ENCODE measurements at regions not wholly inside any gene's neighbourhood (a gene's known extent, or its start where the extent isn't known, plus 50 kb on each side); places are given as distances from the start of the nearest gene placed in this dataset.

DNA sequence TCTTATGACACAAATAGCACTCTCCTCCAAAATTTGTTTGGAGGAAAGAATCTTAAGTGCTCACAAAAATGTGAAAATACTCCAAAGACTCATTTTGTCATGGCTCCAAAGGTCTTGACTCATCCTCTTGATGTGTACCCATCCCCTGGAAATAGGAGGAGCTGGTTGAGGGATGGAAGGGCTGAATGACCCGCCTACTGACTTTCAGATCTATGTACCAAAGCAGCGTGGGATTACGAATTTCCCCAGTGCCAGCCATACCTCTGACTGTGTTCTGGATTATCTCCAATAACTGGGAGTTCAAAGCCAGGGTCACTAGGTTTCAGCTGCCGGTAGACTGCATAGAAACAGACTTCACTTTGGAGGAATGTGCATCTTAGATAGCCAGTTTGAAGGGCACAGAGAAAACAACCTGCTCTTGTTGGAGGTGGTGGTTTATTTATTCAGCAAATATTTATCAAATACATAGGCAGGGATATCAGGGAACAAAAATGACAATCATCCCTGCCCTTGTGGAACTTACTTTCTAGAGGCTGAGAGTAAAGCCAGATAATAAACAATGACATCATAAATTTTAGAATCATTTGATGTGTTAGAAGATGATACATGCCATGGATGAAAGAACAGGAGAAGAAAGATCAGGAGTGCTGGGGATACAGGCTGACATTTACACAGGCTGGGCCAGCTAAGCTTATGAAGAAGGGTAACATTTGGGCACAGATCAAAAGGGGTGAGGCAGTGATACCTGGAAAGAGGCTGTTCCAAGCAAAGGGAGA lies 246.6 kb downstream of the TBXT start:
- no peak overlapping the region for H3K27ac Mint-ChIP-seq
- H3K36me3 Mint-ChIP-seq (ENCODE audit: low read depth): no peaks in the 10 kb centered on the region
- H3K4me3 Mint-ChIP-seq: no peak overlapping the region
- peaks cover 12% of the 10 kb centered on the region for H3K27me3 Mint-ChIP-seq
- H3K4me1 Mint-ChIP-seq (ENCODE audit: low read depth): no peaks in the 10 kb centered on the region
- no peaks in the 10 kb centered on the region for H3K9me3 Mint-ChIP-seq

DNA sequence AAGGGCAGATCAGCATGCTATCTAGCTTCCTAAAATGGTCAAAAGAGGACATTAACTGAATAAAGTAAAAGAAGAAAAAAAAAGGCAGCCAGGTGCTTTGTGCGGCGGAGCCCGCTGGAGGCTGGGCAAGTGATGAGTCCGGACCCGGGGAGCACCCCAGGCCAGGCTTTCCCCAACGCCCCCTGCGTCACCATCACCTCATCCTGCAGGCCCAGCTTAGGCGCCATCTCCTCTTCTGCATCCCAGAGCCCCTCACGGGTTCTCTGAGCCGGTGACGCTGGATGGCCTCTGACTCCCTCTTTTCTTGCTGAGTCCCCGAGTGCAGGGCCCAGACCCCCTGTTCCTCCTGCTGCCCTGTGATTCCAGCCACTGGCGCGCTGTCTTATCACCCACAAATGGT lies 250.1 kb downstream of the TBXT start:
- peaks cover 12% of the 10 kb centered on the region for H3K27me3 Mint-ChIP-seq
- H3K36me3 Mint-ChIP-seq (ENCODE audit: low read depth): no peaks in the 10 kb centered on the region

GRCh38 chr6:165915022-165915770 lies 252.2 kb upstream of the PDE10A start:
- H3K27me3 Mint-ChIP-seq: peaks cover 1% of the 10 kb centered on the region
- no peak overlapping the region for H3K27ac Mint-ChIP-seq
- no peaks in the 10 kb centered on the region for H3K36me3 Mint-ChIP-seq (ENCODE audit: low read depth)
- no peaks in the 10 kb centered on the region for H3K4me1 Mint-ChIP-seq (ENCODE audit: low read depth)
- no peak overlapping the region for H3K4me3 Mint-ChIP-seq
- no peaks in the 10 kb centered on the region for H3K9me3 Mint-ChIP-seq

More for the DNA sequence above, 250.1 kb downstream of the TBXT start:
- H3K4me1 Mint-ChIP-seq (ENCODE audit: low read depth): no peaks in the 10 kb centered on the region
- H3K27ac Mint-ChIP-seq: no peak overlapping the region
- H3K9me3 Mint-ChIP-seq: no peaks in the 10 kb centered on the region
- no peak overlapping the region for H3K4me3 Mint-ChIP-seq

GRCh38 chr6:165913676-165914570 lies 250.9 kb upstream of the PDE10A start:
- Mint-ChIP-seq H3K27me3 (peaks cover 5% of the 10 kb centered on the region), H3K4me3 (no peak overlapping the region), H3K4me1 (ENCODE audit: low read depth) (no peaks in the 10 kb centered on the region), H3K36me3 (ENCODE audit: low read depth) (no peaks in the 10 kb centered on the region), H3K9me3 (no peaks in the 10 kb centered on the region), H3K27ac (no peak overlapping the region)

DNA sequence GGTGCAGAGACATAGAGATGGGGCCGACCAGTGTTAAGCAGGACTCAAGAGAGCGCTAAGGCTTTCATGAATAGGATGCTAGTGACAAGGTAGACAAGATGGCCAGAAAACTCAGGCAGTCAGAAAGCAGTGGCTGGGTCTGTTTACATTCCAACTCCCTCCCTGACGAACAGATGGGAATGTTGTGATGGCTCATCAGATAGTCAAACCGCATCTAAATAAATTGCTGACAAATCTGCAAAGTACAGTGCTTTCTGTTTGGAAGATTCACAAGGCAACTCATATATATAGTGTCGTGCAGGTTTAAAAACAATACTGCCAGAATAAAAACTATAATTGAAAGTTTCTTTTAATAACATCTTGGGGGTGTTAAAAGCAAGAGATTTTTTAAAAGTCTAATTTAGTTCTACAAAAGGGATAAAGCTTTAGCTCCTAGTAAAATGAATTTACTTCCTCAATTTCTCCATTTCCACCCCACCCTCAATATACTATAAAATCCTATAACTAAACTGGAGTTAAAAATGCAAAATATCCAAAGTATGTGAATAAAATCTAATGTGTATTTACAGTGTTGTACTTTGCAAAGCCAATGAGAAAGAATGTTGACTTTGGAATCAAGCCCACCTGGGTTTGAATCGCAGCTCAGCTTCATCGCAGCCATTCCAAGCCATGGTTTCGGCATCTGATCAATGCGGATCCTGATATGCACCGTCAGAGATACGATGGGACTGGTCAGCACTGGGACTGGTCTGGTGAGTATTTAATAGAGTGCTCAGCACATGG lies 247.3 kb upstream of the PDE10A start:
- H3K27me3 Mint-ChIP-seq: peaks cover 21% of the 10 kb centered on the region
- no peaks in the 10 kb centered on the region for H3K4me1 Mint-ChIP-seq (ENCODE audit: low read depth)
- H3K9me3 Mint-ChIP-seq: no peaks in the 10 kb centered on the region
- H3K36me3 Mint-ChIP-seq (ENCODE audit: low read depth): no peaks in the 10 kb centered on the region
- H3K27ac Mint-ChIP-seq: no peak overlapping the region
- H3K4me3 Mint-ChIP-seq: no peak overlapping the region

DNA sequence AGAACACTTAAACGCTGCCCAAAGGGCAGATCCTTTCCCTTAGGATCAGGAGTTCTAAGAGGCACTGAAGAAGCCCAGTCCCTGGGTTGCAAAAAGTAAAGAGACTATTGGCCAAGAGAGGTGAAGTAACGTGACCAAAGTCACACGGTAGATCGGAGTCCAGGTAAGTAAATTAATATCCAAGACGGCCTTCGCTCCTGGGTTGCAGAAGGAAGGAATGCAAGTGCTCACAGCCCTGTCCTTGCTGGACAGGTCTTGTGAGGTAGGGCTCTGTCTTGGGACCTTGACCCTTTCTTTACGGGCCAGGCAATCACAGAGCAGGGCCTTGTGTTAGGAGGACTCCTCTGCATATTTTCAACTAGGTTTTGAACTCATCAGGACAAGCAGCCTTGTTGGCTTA lies 243.7 kb upstream of the PDE10A start:
- Mint-ChIP-seq H3K36me3 (ENCODE audit: low read depth) (no peaks in the 10 kb centered on the region), H3K4me3 (no peak overlapping the region), H3K4me1 (ENCODE audit: low read depth) (no peaks in the 10 kb centered on the region), H3K9me3 (no peaks in the 10 kb centered on the region), H3K27me3 (peaks cover 33% of the 10 kb centered on the region), H3K27ac (no peak overlapping the region)

GRCh38 chr6:165905744-165906143 lies 242.7 kb upstream of the PDE10A start:
- Mint-ChIP-seq H3K27ac (no peak overlapping the region), H3K4me3 (no peak overlapping the region), H3K4me1 (ENCODE audit: low read depth) (no peaks in the 10 kb centered on the region), H3K36me3 (ENCODE audit: low read depth) (no peaks in the 10 kb centered on the region), H3K9me3 (no peaks in the 10 kb centered on the region), H3K27me3 (peaks cover 33% of the 10 kb centered on the region)

- H3K27ac Mint-ChIP-seq: no peak overlapping the region
Observed at GRCh38 chr6:165900970-165901369, 237.9 kb upstream of the PDE10A start.

GRCh38 chr6:165899611-165900010 lies 236.6 kb upstream of the PDE10A start:
- Mint-ChIP-seq H3K27me3 (peaks cover 12% of the 10 kb centered on the region), H3K36me3 (ENCODE audit: low read depth) (no peaks in the 10 kb centered on the region), H3K9me3 (no peaks in the 10 kb centered on the region), H3K27ac (no peak overlapping the region), H3K4me1 (ENCODE audit: low read depth) (no peaks in the 10 kb centered on the region), H3K4me3 (no peak overlapping the region)

More at GRCh38 chr6:165900970-165901369, 237.9 kb upstream of the PDE10A start:
- Mint-ChIP-seq H3K36me3 (ENCODE audit: low read depth) (no peaks in the 10 kb centered on the region), H3K9me3 (no peaks in the 10 kb centered on the region), H3K4me1 (ENCODE audit: low read depth) (no peaks in the 10 kb centered on the region), H3K27me3 (peaks cover 12% of the 10 kb centered on the region), H3K4me3 (no peak overlapping the region)

DNA sequence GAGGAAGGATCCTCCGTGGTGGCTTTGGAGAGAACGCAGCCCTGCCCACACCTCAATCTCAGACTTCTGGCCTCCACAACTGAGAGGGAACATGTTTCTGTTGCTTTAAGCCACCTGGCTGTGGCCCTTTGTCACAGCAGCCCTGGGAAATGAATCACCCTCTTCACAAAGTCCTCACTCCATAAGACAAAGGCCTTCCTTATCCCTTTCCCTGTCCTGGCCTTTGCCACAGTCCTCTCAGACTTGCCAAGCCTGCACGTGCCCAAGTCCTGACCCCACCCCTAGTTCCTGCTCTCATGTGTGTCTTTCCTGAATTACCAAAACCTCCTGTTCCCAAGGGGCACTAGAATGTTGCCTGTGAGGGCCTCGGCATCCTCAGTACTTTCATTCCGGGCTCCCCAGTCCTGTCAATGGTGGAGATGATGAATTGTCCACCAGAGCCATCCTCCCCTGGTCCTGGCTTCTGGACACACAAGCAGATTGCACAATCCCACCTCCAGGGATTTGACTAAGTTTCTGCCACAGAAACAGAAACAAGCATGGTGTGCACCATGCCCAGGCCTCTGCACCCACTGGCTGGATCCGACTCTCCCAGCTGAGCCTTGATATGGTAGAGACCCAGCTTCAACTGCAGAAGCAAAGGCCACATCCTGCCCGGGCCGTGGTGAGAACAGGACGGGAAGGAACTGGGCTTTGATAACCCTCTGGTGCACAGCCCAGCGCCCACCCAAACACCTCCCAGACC lies 232.6 kb upstream of the PDE10A start:
- Mint-ChIP-seq H3K27ac (no peak overlapping the region), H3K27me3 (peaks cover 5% of the 10 kb centered on the region), H3K36me3 (ENCODE audit: low read depth) (no peaks in the 10 kb centered on the region), H3K4me3 (no peak overlapping the region), H3K9me3 (no peaks in the 10 kb centered on the region), H3K4me1 (ENCODE audit: low read depth) (no peaks in the 10 kb centered on the region)

- Mint-ChIP-seq H3K4me3 (no peak overlapping the region), H3K9me3 (no peaks in the 10 kb centered on the region), H3K36me3 (ENCODE audit: low read depth) (no peaks in the 10 kb centered on the region), H3K4me1 (ENCODE audit: low read depth) (no peaks in the 10 kb centered on the region), H3K27me3 (peaks cover 10% of the 10 kb centered on the region), H3K27ac (no peak overlapping the region)
Observed at GRCh38 chr6:165894171-165894825, 231.3 kb upstream of the PDE10A start.

GRCh38 chr6:165893431-165893830 lies 230.4 kb upstream of the PDE10A start:
- no peaks in the 10 kb centered on the region for H3K4me1 Mint-ChIP-seq (ENCODE audit: low read depth)
- no peak overlapping the region for H3K4me3 Mint-ChIP-seq
- no peak overlapping the region for H3K27ac Mint-ChIP-seq
- H3K27me3 Mint-ChIP-seq: peaks cover 10% of the 10 kb centered on the region
- H3K9me3 Mint-ChIP-seq: no peaks in the 10 kb centered on the region
- no peaks in the 10 kb centered on the region for H3K36me3 Mint-ChIP-seq (ENCODE audit: low read depth)

GRCh38 chr6:165891320-165891719 lies 228.3 kb upstream of the PDE10A start:
- Mint-ChIP-seq H3K4me1 (ENCODE audit: low read depth) (no peaks in the 10 kb centered on the region), H3K27me3 (peaks cover 10% of the 10 kb centered on the region), H3K4me3 (no peak overlapping the region), H3K27ac (no peak overlapping the region), H3K36me3 (ENCODE audit: low read depth) (no peaks in the 10 kb centered on the region), H3K9me3 (no peaks in the 10 kb centered on the region)

Data from stimulated activated naive CD8-positive, alpha-beta T cell treated with anti-CD3 and anti-CD28 coated beads, Interleukin-15, Interleukin-2, amounts not matched to agents 100 ng/mL and 50 ng/mL, for 24 hours (primary cell).